ENCODE measurements at regions not wholly inside any gene's neighbourhood (a gene's known extent, or its start where the extent isn't known, plus 50 kb on each side); places are given as distances from the start of the nearest gene placed in this dataset.

- no peak for FAIRE-seq
- H3K9ac ChIP-seq (ENCODE audit: insufficient read depth, low read depth, low read length): no peak overlapping the region
- 12% methylated on average over 2 of the region's 2 CpGs for WGBS (ENCODE audit: low lambda C conversion rate)
- no peaks in the 10 kb centered on the region for H3K36me3 ChIP-seq (replicated peaks in 1 of 2; ENCODE audit: control insufficient read depth in 1 of 2, insufficient read depth in 2 of 2, low read length in 2 of 2)
- intact Hi-C loops (cut with micrococcal nuclease; ENCODE audit: unreplicated experiment) (no loop called here), in situ Hi-C loops (cut with HindIII; ENCODE audit: extremely low pct_ligation_motif_present, low pct_unique_long_range_greater_than_20kb) (no loop called here)
- H3K4me1 ChIP-seq (ENCODE audit: insufficient read depth, low read length): no peaks in the 10 kb centered on the region
- H3K9me3 ChIP-seq (ENCODE audit: low read length): no peaks in the 10 kb centered on the region
- H3K27me3 ChIP-seq (ENCODE audit: control insufficient read depth in 1 of 2, insufficient read depth in 2 of 2, low read length in 2 of 2): no peaks in the 10 kb centered on the region
- H3K4me2 ChIP-seq (ENCODE audit: low read depth, low read length): no peak overlapping the region
- ChIA-PET CTCF (ENCODE audit: low intra/inter-chr PET ratio, low total read pairs) (no interaction called here), POLR2A (no interaction called here)
- ATAC-seq: no peak
- no peaks in the 10 kb centered on the region for H4K20me1 ChIP-seq (ENCODE audit: insufficient read depth, low read length)
- H3K27ac ChIP-seq (ENCODE audit: extremely low read length, insufficient read depth, low read length): no peak overlapping the region
- BruUV-seq (replicated peaks): no TSS peak
- no peak for DNase-seq (ENCODE audit: low spot score)
- no peak overlapping the region for H3K4me3 ChIP-seq (replicated peaks in 1 of 3; ENCODE audit: insufficient read depth in 1 of 3, low read depth in 2 of 3, low read length in 3 of 3)
- TF ChIP-seq NFE2 (CRISPR knock-in tag; IDR thresholded peaks at IDR 0.05) (no peak), SRSF1 (optimal IDR thresholded peaks at IDR 0.05; ENCODE audit: low read depth, low read length) (no peak), HMG20B (CRISPR knock-in tag; conservative IDR thresholded peaks at IDR 0.05) (no peak)
- no peaks in the 10 kb centered on the region for H3K79me2 ChIP-seq (ENCODE audit: insufficient read depth, low read length)
- H2AFZ ChIP-seq (ENCODE audit: low read length): no peak overlapping the region
Observed at GRCh38 chr1:101407505-101408211, 170.8 kb downstream of the S1PR1 start.

- no peaks in the 10 kb centered on the region for H3K79me2 ChIP-seq (ENCODE audit: insufficient read depth, low read length)
- DNase-seq (ENCODE audit: low spot score): no peak
- POLR2A ChIA-PET: no interaction called here
- TF ChIP-seq PHF20 (CRISPR knock-in tag; IDR thresholded peaks at IDR 0.05) (no peak), MAFK (conservative IDR thresholded peaks at IDR 0.05 in 1 of 2, IDR thresholded peaks at IDR 0.05 in 1 of 2; ENCODE audit: low read length in 2 of 2) (no peak), KDM2A (CRISPR knock-in tag; IDR thresholded peaks at IDR 0.05; ENCODE audit: borderline replicate concordance, low read depth) (no peak), YEATS2 (CRISPR knock-in tag; IDR thresholded peaks at IDR 0.05; ENCODE audit: borderline replicate concordance) (no peak), KLF11 (CRISPR knock-in tag; IDR thresholded peaks at IDR 0.05) (no peak), ESRRA (CRISPR knock-in tag; IDR thresholded peaks at IDR 0.05; ENCODE audit: low read depth) (no peak), ZNF24 (IDR thresholded peaks at IDR 0.05) (no peak), ZNF674 (CRISPR knock-in tag; IDR thresholded peaks at IDR 0.05; ENCODE audit: low read depth) (no peak), ARID4A (CRISPR knock-in tag; IDR thresholded peaks at IDR 0.05; ENCODE audit: borderline replicate concordance) (no peak), ZNF563 (CRISPR knock-in tag; IDR thresholded peaks at IDR 0.05) (no peak), ZNF205 (CRISPR knock-in tag; IDR thresholded peaks at IDR 0.05) (no peak), ZNF468 (CRISPR knock-in tag; IDR thresholded peaks at IDR 0.05) (no peak)
Observed at GRCh38 chr1:101408212-101409042, 171.6 kb downstream of the S1PR1 start.

More at GRCh38 chr1:101408212-101409042, 171.6 kb downstream of the S1PR1 start:
- BruUV-seq (replicated peaks): no TSS peak
- Histone ChIP-seq H3K27me3 (ENCODE audit: control insufficient read depth in 1 of 2, insufficient read depth in 2 of 2, low read length in 2 of 2) (no peaks in the 10 kb centered on the region), H2AFZ (ENCODE audit: low read length) (no peak overlapping the region), H3K9me3 (ENCODE audit: low read length) (no peaks in the 10 kb centered on the region), H3K4me1 (ENCODE audit: insufficient read depth, low read length) (no peaks in the 10 kb centered on the region), H3K27ac (ENCODE audit: extremely low read length, insufficient read depth, low read length) (no peak overlapping the region), H4K20me1 (ENCODE audit: insufficient read depth, low read length) (no peaks in the 10 kb centered on the region), H3K9ac (ENCODE audit: insufficient read depth, low read depth, low read length) (no peak overlapping the region), H3K36me3 (replicated peaks in 1 of 2; ENCODE audit: control insufficient read depth in 1 of 2, insufficient read depth in 2 of 2, low read length in 2 of 2) (no peaks in the 10 kb centered on the region), H3K4me2 (ENCODE audit: low read depth, low read length) (no peak overlapping the region), H3K4me3 (replicated peaks in 1 of 3; ENCODE audit: insufficient read depth in 1 of 3, low read depth in 2 of 3, low read length in 3 of 3) (no peak overlapping the region)
- CTCF ChIA-PET (ENCODE audit: low intra/inter-chr PET ratio, low total read pairs): no interaction called here
- FAIRE-seq: no peak
- WGBS (ENCODE audit: low lambda C conversion rate): 50% methylated on average over 1 of the region's 1 CpG
- intact Hi-C loops (cut with micrococcal nuclease; ENCODE audit: unreplicated experiment) (no loop called here), in situ Hi-C loops (cut with HindIII; ENCODE audit: extremely low pct_ligation_motif_present, low pct_unique_long_range_greater_than_20kb) (no loop called here)
- ATAC-seq: no peak

Measured in HepG2 (cell line).